ENCODE measurements at regions not wholly inside any gene's neighbourhood (a gene's known extent, or its start where the extent isn't known, plus 50 kb on each side); places are given as distances from the start of the nearest gene placed in this dataset.
"Not testable (repeated sequence)": the region's sequence is repeated elsewhere in the genome, so short reads cannot be mapped to it uniquely, and the experiment has no call there.

GRCh38 chr11:14573539-14574057 lies 53.4 kb upstream of the PSMA1 start:
- DNase-seq, result not testable (repeated sequence)

DNA sequence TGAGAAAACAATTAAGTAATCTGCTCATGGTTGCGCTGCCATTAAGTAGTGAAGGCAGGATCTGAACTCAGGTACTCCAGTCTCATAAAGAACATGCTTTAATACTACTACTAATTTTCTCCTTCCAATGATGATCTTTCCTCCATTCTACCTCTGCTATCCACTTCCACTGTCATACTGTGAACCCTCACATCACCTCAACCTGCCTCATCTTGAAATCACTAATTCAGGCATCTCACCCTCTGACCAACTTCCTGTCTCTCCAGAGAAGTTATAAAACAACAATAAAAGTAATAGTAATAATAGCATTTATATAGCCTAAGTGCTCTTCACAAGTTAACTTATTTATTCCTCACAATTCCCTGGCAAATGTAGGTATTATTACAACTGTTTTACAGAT lies 57.1 kb upstream of the PSMA1 start:
- peak; percentile 12 for DNase-seq

DNA sequence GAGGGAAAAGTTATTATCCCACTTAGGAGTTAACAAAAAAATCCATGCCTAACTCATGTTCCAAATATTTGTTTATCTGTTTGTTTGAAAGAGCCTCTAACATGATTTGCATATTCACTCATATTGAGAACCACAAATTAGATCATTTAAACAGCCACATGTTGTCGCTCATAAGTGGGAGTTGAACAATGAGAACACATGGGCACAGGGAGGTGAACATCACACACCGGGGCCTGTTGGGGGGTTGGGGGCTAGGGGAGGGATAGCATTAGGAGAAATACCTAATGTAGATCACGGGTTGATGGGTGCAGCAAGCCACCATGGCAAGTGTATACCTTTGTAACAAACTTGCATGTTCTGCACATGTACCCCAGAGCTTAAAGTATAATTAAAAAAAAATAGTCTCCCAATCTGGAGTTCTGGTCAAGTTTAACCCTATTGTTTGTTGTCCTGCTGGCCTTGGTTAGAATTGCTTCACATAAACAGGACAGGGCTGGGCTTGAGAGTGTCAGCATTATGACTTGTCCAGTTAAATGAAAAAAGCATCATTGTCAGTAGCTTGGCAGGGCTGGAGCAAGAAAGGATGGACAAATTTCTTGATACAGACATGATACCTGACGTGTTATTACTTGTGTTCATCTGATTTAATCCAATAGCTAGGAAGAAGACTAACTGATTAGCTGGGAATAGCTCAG lies 57.8 kb upstream of the PSMA1 start:
- peak; percentile 46 for DNase-seq

DNA sequence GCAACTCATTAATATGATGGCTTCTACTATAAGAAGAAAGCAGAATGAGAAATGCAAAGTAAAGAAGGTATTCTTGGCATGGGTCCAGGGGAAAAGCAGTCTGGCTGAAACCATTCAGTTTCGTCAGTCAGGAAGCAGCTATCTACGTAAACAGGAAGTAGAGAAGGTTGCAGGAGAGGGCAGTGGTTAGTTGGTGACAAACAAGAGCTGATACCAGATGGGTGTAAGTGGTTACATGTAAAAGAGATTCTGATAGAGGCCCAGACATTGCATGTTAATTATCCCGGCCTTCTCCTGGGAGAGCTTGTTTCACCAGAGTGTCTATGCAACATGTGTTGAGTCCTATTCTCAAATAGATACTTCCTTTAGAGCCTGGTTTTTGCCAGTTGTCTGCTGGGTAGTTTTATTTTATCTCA lies 58.4 kb upstream of the PSMA1 start:
- peak; percentile 92 for DNase-seq

DNA sequence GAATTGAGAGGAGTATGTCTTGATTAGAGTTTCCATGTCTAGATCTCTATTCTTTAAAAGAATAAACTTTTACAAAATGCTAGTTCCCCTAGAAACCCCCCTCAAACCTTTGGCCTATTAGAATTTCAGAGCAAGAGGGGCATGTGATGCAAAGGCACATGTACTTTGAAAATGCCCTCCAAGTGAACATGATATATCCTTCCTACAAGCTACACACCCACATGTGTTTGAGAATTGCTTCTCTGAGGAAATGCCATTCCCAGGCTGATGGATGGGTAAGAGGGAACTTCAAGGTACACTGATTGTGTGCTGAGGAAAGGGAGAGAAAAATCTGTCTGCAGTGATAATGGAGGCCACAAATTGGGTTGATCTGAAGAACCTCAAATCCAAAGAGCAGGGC lies 59.5 kb upstream of the PSMA1 start:
- no peak for DNase-seq

GRCh38 chr11:14582793-14583192 lies 60.8 kb upstream of the PDE3B start:
- DNase-seq, result no peak

DNA sequence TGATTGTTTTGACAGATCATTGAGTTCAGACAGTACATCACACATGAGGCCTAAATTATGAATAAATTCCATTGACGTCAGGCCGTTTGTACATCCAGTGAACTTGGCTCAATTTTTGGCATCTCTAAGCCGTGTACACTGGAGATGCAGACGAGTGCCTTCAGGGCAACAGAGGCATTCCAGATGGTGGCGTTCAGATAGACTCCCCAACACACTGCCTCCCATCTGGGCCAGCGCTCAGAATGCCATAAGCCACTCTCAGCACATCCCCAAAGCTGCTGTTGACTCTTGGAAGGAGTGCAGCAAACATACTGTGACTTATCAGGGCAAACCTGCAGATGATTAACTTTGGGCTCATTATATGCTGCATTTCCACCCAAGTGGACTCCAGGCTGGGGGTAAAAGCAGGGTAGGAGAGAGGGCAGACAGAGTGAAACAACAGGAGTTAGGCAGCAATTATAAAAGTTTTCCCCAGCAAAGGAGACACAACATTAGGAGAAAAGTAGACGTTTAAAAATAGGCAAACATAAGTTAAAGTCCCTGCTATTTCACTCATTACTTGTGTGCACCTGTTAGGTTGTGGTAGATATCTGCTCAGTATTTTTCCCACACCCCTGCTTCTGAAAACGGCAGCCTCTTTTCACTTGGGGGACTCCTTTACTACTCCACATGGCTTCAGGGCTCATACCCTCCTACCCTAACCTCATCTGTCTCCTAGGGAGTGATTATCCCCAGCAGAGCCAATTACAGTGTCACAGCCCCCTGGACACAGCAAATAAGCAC lies 60.2 kb upstream of the PDE3B start:
- no peak for DNase-seq

DNA sequence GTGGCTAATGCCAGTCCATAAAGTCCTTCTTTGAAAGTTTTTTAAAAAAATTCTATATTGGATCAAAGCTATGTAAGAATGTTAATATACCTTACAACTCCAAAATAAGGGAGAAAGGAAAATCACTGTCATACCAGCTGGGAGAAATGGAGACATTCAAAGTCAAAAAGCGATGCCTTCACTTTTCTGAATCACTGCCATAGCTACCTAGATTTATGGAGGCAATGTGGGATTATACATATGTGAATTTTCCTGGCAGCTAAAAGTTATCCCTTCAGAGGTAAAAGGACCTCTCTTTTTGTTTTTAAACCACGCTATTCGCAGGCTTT lies 59.6 kb upstream of the PDE3B start:
- DNase-seq, result no peak

- DNase-seq, result no peak
These were observed 59.0 kb upstream of the PDE3B start for GRCh38 chr11:14584595-14584994.

GRCh38 chr11:14585438-14585837 lies 58.2 kb upstream of the PDE3B start:
- DNase-seq, result no peak

DNA sequence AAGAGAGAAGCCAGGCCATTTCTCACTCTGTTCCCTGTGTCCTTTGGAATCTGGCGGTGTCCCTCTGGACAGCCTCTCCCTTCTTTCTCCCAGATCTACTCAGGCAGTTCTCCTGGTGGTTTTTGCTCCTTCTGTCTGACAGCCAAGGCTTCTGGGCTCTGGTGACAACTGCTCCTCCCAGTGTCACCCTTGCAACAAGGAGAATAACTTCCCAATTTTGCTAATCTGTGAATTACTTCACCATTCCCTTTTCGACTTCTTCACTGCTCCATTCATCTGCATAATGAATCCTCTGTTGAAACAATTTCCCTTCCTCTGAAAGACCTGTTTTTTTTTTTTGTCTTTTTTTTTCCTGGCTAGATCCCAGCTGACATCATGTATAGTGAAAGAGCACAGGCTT lies 56.3 kb upstream of the PDE3B start:
- no peak for DNase-seq

DNA sequence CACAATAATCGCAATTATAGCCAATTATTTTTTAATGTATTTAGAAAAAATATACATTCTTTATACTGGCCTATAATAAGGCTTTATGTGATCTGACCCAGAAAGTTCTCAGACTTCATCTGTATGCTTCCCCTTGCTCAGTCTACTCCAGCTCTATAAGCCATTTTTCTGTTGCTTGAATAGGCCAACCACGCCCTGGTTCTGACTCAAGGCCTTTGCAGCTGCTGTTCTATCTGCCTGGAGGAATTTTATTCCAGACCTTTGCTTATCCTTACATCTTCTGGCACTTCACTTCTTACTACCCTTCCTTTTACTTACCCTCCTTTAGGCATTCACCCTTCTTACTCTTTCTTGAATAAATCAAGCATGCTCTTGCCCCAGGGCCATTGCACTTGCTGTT lies 54.9 kb upstream of the PDE3B start:
- DNase-seq, result no peak

- no peak for DNase-seq
These were observed 54.2 kb upstream of the PDE3B start for GRCh38 chr11:14589421-14589820.

DNA sequence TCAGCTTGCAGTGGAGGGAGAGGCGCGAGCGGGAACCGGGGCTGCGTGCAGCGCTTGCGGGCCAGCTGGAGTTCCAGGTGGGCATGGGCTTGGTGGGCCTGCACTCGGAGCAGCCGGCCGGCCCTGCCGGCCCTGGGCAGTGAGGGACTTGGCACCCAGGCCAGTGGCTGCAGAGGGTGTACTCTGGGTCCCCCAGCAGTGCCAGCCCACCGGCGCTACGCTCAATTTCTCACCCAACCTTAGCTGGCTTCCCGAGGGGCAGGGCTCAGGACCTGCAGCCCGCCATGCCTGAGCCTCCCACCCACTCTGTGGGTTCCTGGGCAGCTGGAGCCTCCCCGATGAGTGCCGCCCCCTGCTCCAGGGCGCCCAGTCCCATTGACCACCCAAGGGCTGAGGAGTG lies 52.6 kb upstream of the PDE3B start:
- not testable (repeated sequence) for DNase-seq

GRCh38 chr11:14593671-14594070 lies 49.9 kb upstream of the PDE3B start:
- no peak for DNase-seq
